ENCODE measurements at regions not wholly inside any gene's neighbourhood (a gene's known extent, or its start where the extent isn't known, plus 50 kb on each side); places are given as distances from the start of the nearest gene placed in this dataset.
"Not testable (repeated sequence)": the region's sequence is repeated elsewhere in the genome, so short reads cannot be mapped to it uniquely, and the experiment has no call there.

- not testable (repeated sequence) for TF ChIP-seq POLR2A (IDR thresholded peaks at IDR 0.05; ENCODE audit: low read depth); CTCF (IDR thresholded peaks at IDR 0.05)
Measured at GRCh38 chrX:112381649-112382298, 298.0 kb downstream of the LHFPL1 start.

Measured in esophagus muscularis mucosa (tissue), 3 donors.